Liver (tissue), 8 donors: ENCODE measurements at regions not wholly inside any gene's neighbourhood (a gene's known extent, or its start where the extent isn't known, plus 50 kb on each side); places are given as distances from the start of the nearest gene placed in this dataset.

Experiments used
- DNase-seq: peaks from one replicate; pipeline ENCODE4 v3.0.0-alpha.2; 2017; ENCODE audit warnings: low spot score
- H3K27ac ChIP-seq, 2 donors: one replicate each; pipeline ENCODE4 v1.7.0; 2013; ENCODE audit warnings: inconsistent platforms in 2 of 2, low read length in 2 of 2, control low read depth in 1 of 2, low read depth in 1 of 2, mild to moderate bottlenecking in 1 of 2
- H3K27me3 ChIP-seq, 4 donors: one replicate each; pipeline versions ENCODE4 v1.6.1 to v1.7.0; 2013; ENCODE audit warnings: low read length in 3 of 4, inconsistent platforms in 1 of 4, mild to moderate bottlenecking in 1 of 4, moderate library complexity in 1 of 4; ENCODE audit not compliant: control insufficient read depth in 4 of 4, insufficient read depth in 4 of 4
- H3K36me3 ChIP-seq, 4 donors: one replicate each; pipeline versions ENCODE4 v1.6.1 to v1.7.0; 2013; ENCODE audit warnings: low read length in 3 of 4, mild to moderate bottlenecking in 3 of 4, low read depth in 1 of 4, moderate library complexity in 1 of 4; ENCODE audit not compliant: control insufficient read depth in 4 of 4, insufficient read depth in 3 of 4
- H3K4me1 ChIP-seq, 4 donors: one replicate each; pipeline versions ENCODE4 v1.6.1 to v1.7.0; 2013; ENCODE audit warnings: low read length in 3 of 4, mild to moderate bottlenecking in 3 of 4, moderate library complexity in 1 of 4; ENCODE audit not compliant: control insufficient read depth in 4 of 4, insufficient read depth in 4 of 4
- H3K4me3 ChIP-seq, 3 donors: one replicate each; pipeline versions ENCODE4 v1.6.1 to v1.7.0; 2013; ENCODE audit warnings: low read length in 3 of 3, control low read depth in 1 of 3, low read depth in 1 of 3, mild to moderate bottlenecking in 1 of 3
- H3K9ac ChIP-seq, 2 donors: one replicate each; pipeline ENCODE4 v1.7.0; 2013; ENCODE audit warnings: low read length in 2 of 2, mild to moderate bottlenecking in 2 of 2, moderate library complexity in 2 of 2, control low read depth in 1 of 2, low read depth in 1 of 2
- H3K9me3 ChIP-seq, 4 donors: one replicate each; pipeline versions ENCODE4 v1.6.1 to v1.7.0; 2013; ENCODE audit warnings: low read length in 3 of 4; ENCODE audit not compliant: control insufficient read depth in 4 of 4
- EGR1 ChIP-seq, 2 donors: IDR thresholded peaks; 2 replicates each; pipeline ENCODE4 v1.6.1; 2016 to 2018; ENCODE audit warnings: antibody characterized with exemption in 2 of 2, low read depth in 2 of 2
- FOXA2 ChIP-seq: IDR thresholded peaks from 2 replicates; pipeline ENCODE4 v1.6.1; 2016; ENCODE audit warnings: antibody characterized with exemption
- HNF4A ChIP-seq, 2 donors: conservative IDR thresholded peaks; 2 replicates each; pipeline ENCODE4 v1.6.1; 2016; ENCODE audit warnings: antibody characterized with exemption in 2 of 2, mild to moderate bottlenecking in 2 of 2
- HNF4G ChIP-seq: IDR thresholded peaks from 2 replicates; pipeline ENCODE4 v1.6.1; 2016; ENCODE audit warnings: antibody characterized with exemption
- JUND ChIP-seq, 2 donors: IDR thresholded peaks; 2 replicates each; pipeline ENCODE4 v1.6.1; 2016; ENCODE audit warnings: antibody characterized with exemption in 2 of 2
- NR2F2 ChIP-seq: IDR thresholded peaks from 2 replicates; pipeline ENCODE4 v1.6.1; 2016; ENCODE audit warnings: antibody characterized with exemption
- RAD21 ChIP-seq, 2 donors: IDR thresholded peaks; 2 replicates each; pipeline ENCODE4 v1.6.1; 2016; ENCODE audit warnings: antibody characterized with exemption in 2 of 2, mild to moderate bottlenecking in 2 of 2
- RXRA ChIP-seq, 2 donors: IDR thresholded peaks; 2 replicates each; pipeline ENCODE4 v1.6.1; 2017 to 2018; ENCODE audit warnings: antibody characterized with exemption in 2 of 2, mild to moderate bottlenecking in 1 of 2
- SP1 ChIP-seq: IDR thresholded peaks from 2 replicates; pipeline ENCODE4 v1.6.1; 2018; ENCODE audit warnings: antibody characterized with exemption, mild to moderate bottlenecking
- TAF1 ChIP-seq: conservative IDR thresholded peaks from 2 replicates; pipeline ENCODE4 v1.6.1; 2016; ENCODE audit warnings: antibody characterized with exemption, mild to moderate bottlenecking
- YY1 ChIP-seq: IDR thresholded peaks from 2 replicates; pipeline ENCODE4 v1.6.1; 2016; ENCODE audit warnings: antibody characterized with exemption, mild to moderate bottlenecking
- WGBS: extraction: QIAGEN DNeasy Blood & Tissue Kit; methylation state at CpG from one replicate; pipeline ENCODE4 v1.1.7; 2013; 5-methylcytosine and 5-hydroxymethylcytosine counted together
- TF ChIP-seq, protein P1 (sequence below): IDR thresholded peaks from 2 replicates; pipeline ENCODE4 v1.6.1; 2016; ENCODE audit warnings: antibody characterized with exemption, mild to moderate bottlenecking
- TF ChIP-seq, protein P2 (sequence below): IDR thresholded peaks from 2 replicates; pipeline ENCODE4 v1.6.1; 2016; ENCODE audit warnings: antibody characterized with exemption
- TF ChIP-seq, protein P3 (sequence below): IDR thresholded peaks from 2 replicates; pipeline ENCODE4 v1.6.1; 2016; ENCODE audit warnings: antibody characterized with exemption
- TF ChIP-seq, protein P4 (sequence below): fragments of 150-350 bp; IDR thresholded peaks from 2 replicates; pipeline ENCODE4 v1.5.1; 2017; ENCODE audit warnings: improper control_type of control experiment, low read depth, low read length; ENCODE audit not compliant: missing input control
- TF ChIP-seq, protein P5 (sequence below): IDR thresholded peaks from 2 replicates; pipeline ENCODE4 v1.6.1; 2016; ENCODE audit warnings: antibody characterized with exemption
- donor health status: healthy.
- donor health status: healthy.
- donor health status: healthy.
- donor health status: healthy.
- donor health status: healthy.

DNA sequence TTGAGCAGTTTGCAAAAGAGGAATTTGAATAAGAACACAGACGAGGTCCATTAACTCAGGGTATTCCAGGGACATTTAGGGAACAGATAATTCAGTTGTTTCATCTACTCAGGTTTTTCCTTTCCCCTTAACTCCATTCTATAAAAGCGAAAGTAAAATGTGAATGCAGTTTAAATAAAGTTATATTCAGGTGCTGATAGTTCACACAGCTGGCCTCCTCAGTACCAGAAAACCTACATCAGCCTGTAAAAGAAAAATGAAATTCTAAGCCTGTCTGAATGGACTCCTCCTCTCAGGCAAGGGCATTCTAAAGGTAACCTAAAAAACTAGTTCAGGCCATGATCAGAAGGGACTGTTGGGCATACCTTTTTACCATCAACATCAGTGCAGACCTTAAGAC is 873.8 kb downstream of the SUCLG1 start:
- Histone ChIP-seq H3K4me1 (peaks cover 0 to 1% (median 0%) of the 10 kb centered on the region in 4 donors), H3K9ac (no peak overlapping the region), H3K36me3 (no peaks in the 10 kb centered on the region), H3K4me3 (no peak overlapping the region), H3K9me3 (peaks cover 0 to 5% (median under 1%) of the 10 kb centered on the region in 4 donors), H3K27me3 (no peaks in the 10 kb centered on the region), H3K27ac (no peak overlapping the region)
- WGBS = 89% methylated on average over 2 of the region's 2 CpGs
- DNase-seq = no peak
- no peak for TF ChIP-seq EGR1 (IDR thresholded peaks at IDR 0.05; ENCODE audit: low read depth in 2 of 2)
- no peak for TF ChIP-seq FOXA2
- TF ChIP-seq RXRA (IDR thresholded peaks at IDR 0.05) = no peak
- no peak for TF ChIP-seq JUND (IDR thresholded peaks at IDR 0.05)
- TF ChIP-seq SP1 = no peak
- TF ChIP-seq HNF4A (conservative IDR thresholded peaks at IDR 0.05) = no peak
- TF ChIP-seq, protein P1, sequence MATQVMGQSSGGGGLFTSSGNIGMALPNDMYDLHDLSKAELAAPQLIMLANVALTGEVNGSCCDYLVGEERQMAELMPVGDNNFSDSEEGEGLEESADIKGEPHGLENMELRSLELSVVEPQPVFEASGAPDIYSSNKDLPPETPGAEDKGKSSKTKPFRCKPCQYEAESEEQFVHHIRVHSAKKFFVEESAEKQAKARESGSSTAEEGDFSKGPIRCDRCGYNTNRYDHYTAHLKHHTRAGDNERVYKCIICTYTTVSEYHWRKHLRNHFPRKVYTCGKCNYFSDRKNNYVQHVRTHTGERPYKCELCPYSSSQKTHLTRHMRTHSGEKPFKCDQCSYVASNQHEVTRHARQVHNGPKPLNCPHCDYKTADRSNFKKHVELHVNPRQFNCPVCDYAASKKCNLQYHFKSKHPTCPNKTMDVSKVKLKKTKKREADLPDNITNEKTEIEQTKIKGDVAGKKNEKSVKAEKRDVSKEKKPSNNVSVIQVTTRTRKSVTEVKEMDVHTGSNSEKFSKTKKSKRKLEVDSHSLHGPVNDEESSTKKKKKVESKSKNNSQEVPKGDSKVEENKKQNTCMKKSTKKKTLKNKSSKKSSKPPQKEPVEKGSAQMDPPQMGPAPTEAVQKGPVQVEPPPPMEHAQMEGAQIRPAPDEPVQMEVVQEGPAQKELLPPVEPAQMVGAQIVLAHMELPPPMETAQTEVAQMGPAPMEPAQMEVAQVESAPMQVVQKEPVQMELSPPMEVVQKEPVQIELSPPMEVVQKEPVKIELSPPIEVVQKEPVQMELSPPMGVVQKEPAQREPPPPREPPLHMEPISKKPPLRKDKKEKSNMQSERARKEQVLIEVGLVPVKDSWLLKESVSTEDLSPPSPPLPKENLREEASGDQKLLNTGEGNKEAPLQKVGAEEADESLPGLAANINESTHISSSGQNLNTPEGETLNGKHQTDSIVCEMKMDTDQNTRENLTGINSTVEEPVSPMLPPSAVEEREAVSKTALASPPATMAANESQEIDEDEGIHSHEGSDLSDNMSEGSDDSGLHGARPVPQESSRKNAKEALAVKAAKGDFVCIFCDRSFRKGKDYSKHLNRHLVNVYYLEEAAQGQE = no peak
- no peak for TF ChIP-seq HNF4G
- TF ChIP-seq, protein P2, sequence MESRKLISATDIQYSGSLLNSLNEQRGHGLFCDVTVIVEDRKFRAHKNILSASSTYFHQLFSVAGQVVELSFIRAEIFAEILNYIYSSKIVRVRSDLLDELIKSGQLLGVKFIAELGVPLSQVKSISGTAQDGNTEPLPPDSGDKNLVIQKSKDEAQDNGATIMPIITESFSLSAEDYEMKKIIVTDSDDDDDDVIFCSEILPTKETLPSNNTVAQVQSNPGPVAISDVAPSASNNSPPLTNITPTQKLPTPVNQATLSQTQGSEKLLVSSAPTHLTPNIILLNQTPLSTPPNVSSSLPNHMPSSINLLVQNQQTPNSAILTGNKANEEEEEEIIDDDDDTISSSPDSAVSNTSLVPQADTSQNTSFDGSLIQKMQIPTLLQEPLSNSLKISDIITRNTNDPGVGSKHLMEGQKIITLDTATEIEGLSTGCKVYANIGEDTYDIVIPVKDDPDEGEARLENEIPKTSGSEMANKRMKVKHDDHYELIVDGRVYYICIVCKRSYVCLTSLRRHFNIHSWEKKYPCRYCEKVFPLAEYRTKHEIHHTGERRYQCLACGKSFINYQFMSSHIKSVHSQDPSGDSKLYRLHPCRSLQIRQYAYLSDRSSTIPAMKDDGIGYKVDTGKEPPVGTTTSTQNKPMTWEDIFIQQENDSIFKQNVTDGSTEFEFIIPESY = no peak

DNA sequence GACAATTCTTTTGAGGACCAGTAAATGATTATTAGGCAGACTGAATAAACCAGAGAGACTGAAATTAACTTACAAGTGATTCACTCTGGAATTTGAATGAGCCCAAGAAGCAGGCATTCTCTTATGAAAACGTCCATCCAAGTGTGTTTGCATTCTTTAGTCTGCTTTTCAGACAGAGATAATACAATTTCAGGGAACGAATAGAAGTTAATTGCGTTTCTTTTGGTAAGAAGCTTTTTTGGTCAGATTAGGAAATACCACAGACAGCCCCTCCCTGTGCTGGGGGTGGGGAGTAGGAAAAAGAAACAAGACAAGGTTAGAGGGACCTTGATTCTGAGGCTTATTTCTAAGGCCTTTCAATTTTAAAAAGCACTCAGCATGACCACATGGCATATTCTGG is 874.4 kb downstream of the SUCLG1 start:
- Histone ChIP-seq H3K36me3 (no peaks in the 10 kb centered on the region), H3K27me3 (no peaks in the 10 kb centered on the region), H3K9me3 (peaks cover 0 to 5% (median under 1%) of the 10 kb centered on the region in 4 donors), H3K4me3 (no peak overlapping the region), H3K9ac (no peak overlapping the region), H3K27ac (no peak overlapping the region), H3K4me1 (peaks cover 0 to 1% (median 0%) of the 10 kb centered on the region in 4 donors)
- DNase-seq = no peak
- WGBS = 67% methylated on average over 3 of the region's 3 CpGs
- TF ChIP-seq, protein P3, sequence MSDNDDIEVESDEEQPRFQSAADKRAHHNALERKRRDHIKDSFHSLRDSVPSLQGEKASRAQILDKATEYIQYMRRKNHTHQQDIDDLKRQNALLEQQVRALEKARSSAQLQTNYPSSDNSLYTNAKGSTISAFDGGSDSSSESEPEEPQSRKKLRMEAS = no peak
- TF ChIP-seq EGR1 (IDR thresholded peaks at IDR 0.05; ENCODE audit: low read depth in 2 of 2) = no peak
- TF ChIP-seq FOXA2 = no peak
- TF ChIP-seq, protein P1 = no peak
- TF ChIP-seq YY1 = no peak
- TF ChIP-seq HNF4G = no peak
- no peak for TF ChIP-seq TAF1
- TF ChIP-seq RXRA (IDR thresholded peaks at IDR 0.05) = no peak
- no peak for TF ChIP-seq SP1
- TF ChIP-seq, protein P4, sequence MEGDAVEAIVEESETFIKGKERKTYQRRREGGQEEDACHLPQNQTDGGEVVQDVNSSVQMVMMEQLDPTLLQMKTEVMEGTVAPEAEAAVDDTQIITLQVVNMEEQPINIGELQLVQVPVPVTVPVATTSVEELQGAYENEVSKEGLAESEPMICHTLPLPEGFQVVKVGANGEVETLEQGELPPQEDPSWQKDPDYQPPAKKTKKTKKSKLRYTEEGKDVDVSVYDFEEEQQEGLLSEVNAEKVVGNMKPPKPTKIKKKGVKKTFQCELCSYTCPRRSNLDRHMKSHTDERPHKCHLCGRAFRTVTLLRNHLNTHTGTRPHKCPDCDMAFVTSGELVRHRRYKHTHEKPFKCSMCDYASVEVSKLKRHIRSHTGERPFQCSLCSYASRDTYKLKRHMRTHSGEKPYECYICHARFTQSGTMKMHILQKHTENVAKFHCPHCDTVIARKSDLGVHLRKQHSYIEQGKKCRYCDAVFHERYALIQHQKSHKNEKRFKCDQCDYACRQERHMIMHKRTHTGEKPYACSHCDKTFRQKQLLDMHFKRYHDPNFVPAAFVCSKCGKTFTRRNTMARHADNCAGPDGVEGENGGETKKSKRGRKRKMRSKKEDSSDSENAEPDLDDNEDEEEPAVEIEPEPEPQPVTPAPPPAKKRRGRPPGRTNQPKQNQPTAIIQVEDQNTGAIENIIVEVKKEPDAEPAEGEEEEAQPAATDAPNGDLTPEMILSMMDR = no peak
- TF ChIP-seq HNF4A (conservative IDR thresholded peaks at IDR 0.05) = no peak
- no peak for TF ChIP-seq NR2F2
- TF ChIP-seq, protein P2 = no peak
- TF ChIP-seq RAD21 (IDR thresholded peaks at IDR 0.05) = no peak
- TF ChIP-seq JUND (IDR thresholded peaks at IDR 0.05) = no peak
- TF ChIP-seq, protein P5, sequence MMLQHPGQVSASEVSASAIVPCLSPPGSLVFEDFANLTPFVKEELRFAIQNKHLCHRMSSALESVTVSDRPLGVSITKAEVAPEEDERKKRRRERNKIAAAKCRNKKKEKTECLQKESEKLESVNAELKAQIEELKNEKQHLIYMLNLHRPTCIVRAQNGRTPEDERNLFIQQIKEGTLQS = no peak
